ENCODE measurements at regions not wholly inside any gene's neighbourhood (a gene's known extent, or its start where the extent isn't known, plus 50 kb on each side); places are given as distances from the start of the nearest gene placed in this dataset.
"Not testable (repeated sequence)": the region's sequence is repeated elsewhere in the genome, so short reads cannot be mapped to it uniquely, and the experiment has no call there.

GRCh38 chr5:77867194-77867691 lies 91.1 kb upstream of the TBCA start:
- ATAC-seq = no peak
- WGBS = 26% methylated on average over 2 of the region's 2 CpGs
- intact Hi-C loops (cut with DNase I) = no loop called here

DNA sequence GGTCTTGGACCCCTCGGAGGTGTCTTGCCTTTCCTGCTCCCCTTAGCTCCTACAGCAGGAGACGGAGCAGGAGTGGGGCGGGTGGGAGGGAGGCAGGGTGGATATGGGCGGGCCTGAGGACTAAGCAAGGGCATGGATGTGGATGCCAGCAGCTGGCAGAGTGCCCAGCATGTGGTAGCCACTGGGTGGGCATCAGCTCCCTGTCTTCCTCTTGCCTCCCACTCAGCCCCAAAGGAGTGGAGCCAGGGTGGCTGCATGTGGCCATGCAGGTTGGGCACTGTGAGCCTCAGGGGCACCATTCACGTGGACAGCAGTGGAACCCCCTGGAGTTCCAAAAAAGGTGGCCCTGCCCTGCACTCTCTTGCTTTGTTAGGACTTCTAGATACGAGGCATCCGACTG lies 90.1 kb upstream of the TBCA start:
- no peak overlapping the region for H3K4me3 ChIP-seq (ENCODE audit: low read length)
- ATAC-seq (no peak), DNase-seq (no peak)
- no peaks in the 10 kb centered on the region for H3K9me3 ChIP-seq (ENCODE audit: control insufficient read depth, low read length)
- WGBS = 82% methylated on average over 7 of the region's 7 CpGs
- no peaks in the 10 kb centered on the region for H3K4me1 ChIP-seq (ENCODE audit: control insufficient read depth, insufficient read depth, low read length)
- intact Hi-C loops (cut with DNase I) = no loop called here
- no peaks in the 10 kb centered on the region for H3K27me3 ChIP-seq (ENCODE audit: control insufficient read depth, insufficient read depth)
- no peak overlapping the region for H3K27ac ChIP-seq (ENCODE audit: low read length)

More at GRCh38 chr5:77867194-77867691, 91.1 kb upstream of the TBCA start:
- Histone ChIP-seq H3K9me3 (ENCODE audit: control insufficient read depth, low read length) (no peaks in the 10 kb centered on the region), H3K27ac (ENCODE audit: low read length) (no peak overlapping the region), H3K4me1 (ENCODE audit: control insufficient read depth, insufficient read depth, low read length) (no peaks in the 10 kb centered on the region), H3K4me3 (ENCODE audit: low read length) (no peak overlapping the region), H3K27me3 (ENCODE audit: control insufficient read depth, insufficient read depth) (no peaks in the 10 kb centered on the region)
- no peak for DNase-seq

GRCh38 chr5:77864997-77865396 lies 88.9 kb upstream of the TBCA start:
- Histone ChIP-seq H3K4me3 (ENCODE audit: low read length) (no peak overlapping the region), H3K9me3 (ENCODE audit: control insufficient read depth, low read length) (no peaks in the 10 kb centered on the region), H3K27ac (ENCODE audit: low read length) (no peak overlapping the region), H3K4me1 (ENCODE audit: control insufficient read depth, insufficient read depth, low read length) (no peaks in the 10 kb centered on the region), H3K27me3 (ENCODE audit: control insufficient read depth, insufficient read depth) (no peaks in the 10 kb centered on the region)
- ATAC-seq = no peak
- 44% methylated on average over 8 of the region's 8 CpGs for WGBS
- intact Hi-C loops (cut with DNase I) = no loop called here
- no peak for DNase-seq

DNA sequence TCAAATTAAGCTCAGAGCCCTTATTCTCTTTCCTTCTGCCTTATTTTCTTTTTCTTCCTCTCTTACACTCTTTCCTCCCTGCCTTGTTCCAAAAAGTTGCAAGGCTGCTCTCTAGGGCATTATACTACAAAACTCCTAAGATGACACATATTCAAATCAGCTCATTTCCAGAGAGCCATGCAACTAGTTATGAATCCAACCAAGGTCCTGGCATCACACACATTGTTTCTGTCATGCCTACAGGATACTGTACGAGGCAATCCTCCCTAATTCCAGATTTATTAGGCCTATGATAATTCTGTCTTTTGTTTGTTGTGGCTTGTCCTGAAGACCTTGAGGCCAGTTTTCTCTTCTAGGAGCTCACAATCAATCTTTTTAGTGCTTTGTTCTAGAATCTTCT lies 87.0 kb upstream of the TBCA start:
- 53% methylated on average over 1 of the region's 1 CpG for WGBS
- DNase-seq (no peak), ATAC-seq (no peak)
- Histone ChIP-seq H3K9me3 (ENCODE audit: control insufficient read depth, low read length) (no peaks in the 10 kb centered on the region), H3K4me1 (ENCODE audit: control insufficient read depth, insufficient read depth, low read length) (no peaks in the 10 kb centered on the region), H3K27ac (ENCODE audit: low read length) (no peak overlapping the region), H3K27me3 (ENCODE audit: control insufficient read depth, insufficient read depth) (no peaks in the 10 kb centered on the region), H3K4me3 (ENCODE audit: low read length) (no peak overlapping the region)
- intact Hi-C loops (cut with DNase I) = no loop called here

GRCh38 chr5:77861576-77861975 lies 85.4 kb upstream of the TBCA start:
- no peak for ATAC-seq
- 94% methylated on average over 1 of the region's 1 CpG for WGBS
- intact Hi-C loops (cut with DNase I) = no loop called here

DNA sequence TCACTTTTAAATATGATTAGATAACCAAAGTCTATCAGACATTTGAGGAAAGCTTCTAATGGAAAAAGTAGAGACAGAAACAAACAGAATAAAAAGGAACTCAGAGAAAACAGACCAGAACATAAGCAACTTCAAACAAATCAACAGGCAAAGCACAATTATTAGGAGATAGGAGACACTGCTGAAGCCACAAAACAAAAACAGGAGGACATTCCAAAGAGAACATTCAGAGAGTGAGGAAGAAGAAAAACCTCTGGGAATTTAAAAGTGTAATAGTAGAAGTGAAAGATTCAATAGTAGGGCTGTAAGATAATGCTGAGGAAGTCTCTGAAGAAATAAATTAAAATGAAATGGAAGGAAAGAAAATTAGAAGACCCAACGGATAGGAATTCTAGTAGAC lies 83.2 kb upstream of the TBCA start:
- Histone ChIP-seq H3K4me1 (ENCODE audit: control insufficient read depth, insufficient read depth, low read length) (no peaks in the 10 kb centered on the region), H3K27ac (ENCODE audit: low read length) (no peak overlapping the region), H3K4me3 (ENCODE audit: low read length) (no peak overlapping the region), H3K9me3 (ENCODE audit: control insufficient read depth, low read length) (no peaks in the 10 kb centered on the region), H3K27me3 (ENCODE audit: control insufficient read depth, insufficient read depth) (no peaks in the 10 kb centered on the region)
- ATAC-seq = no peak
- WGBS = 75% methylated on average over 1 of the region's 1 CpG
- DNase-seq = no peak
- intact Hi-C loops (cut with DNase I) = no loop called here

More at GRCh38 chr5:77861576-77861975, 85.4 kb upstream of the TBCA start:
- Histone ChIP-seq H3K4me3 (ENCODE audit: low read length) (no peak overlapping the region), H3K27ac (ENCODE audit: low read length) (no peak overlapping the region), H3K4me1 (ENCODE audit: control insufficient read depth, insufficient read depth, low read length) (no peaks in the 10 kb centered on the region), H3K27me3 (ENCODE audit: control insufficient read depth, insufficient read depth) (no peaks in the 10 kb centered on the region), H3K9me3 (ENCODE audit: control insufficient read depth, low read length) (no peaks in the 10 kb centered on the region)
- no peak for DNase-seq

- not testable (repeated sequence) for H3K27me3 ChIP-seq (ENCODE audit: control insufficient read depth, insufficient read depth)
- 94% methylated on average over 9 of the region's 9 CpGs for WGBS
Observed at GRCh38 chr5:77858678-77859077, 82.5 kb upstream of the TBCA start.

DNA sequence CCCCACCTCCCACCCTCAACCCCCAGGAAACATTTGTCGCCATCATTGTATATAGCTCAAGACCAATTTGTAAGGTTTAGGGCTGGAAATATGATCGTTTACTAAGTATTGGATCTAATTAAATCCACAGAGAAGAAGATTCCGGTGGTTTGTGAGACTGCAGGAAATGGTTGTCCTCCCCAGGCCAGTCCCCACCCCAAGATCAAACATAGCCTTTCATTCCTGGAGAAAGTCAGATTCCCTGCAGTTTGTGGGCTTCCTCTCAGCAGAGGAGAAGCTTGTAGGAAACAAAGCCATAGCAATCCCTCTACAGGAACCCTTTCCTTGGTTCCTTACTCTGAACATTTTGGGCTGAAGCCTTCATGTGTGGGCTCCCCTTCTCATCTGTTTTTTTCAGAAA lies 79.2 kb upstream of the TBCA start:
- H3K27ac ChIP-seq (ENCODE audit: low read length) = no peak overlapping the region
- intact Hi-C loops (cut with DNase I) = no loop called here
- WGBS = 80% methylated on average over 3 of the region's 3 CpGs
- no peak overlapping the region for H3K4me3 ChIP-seq (ENCODE audit: low read length)
- H3K4me1 ChIP-seq (ENCODE audit: control insufficient read depth, insufficient read depth, low read length) = peaks cover 1% of the 10 kb centered on the region
- no peak for ATAC-seq
- H3K9me3 ChIP-seq (ENCODE audit: control insufficient read depth, low read length) = no peaks in the 10 kb centered on the region
- DNase-seq = no peak
- no peaks in the 10 kb centered on the region for H3K27me3 ChIP-seq (ENCODE audit: control insufficient read depth, insufficient read depth)

More at GRCh38 chr5:77858678-77859077, 82.5 kb upstream of the TBCA start:
- H3K27ac ChIP-seq (ENCODE audit: low read length); intact Hi-C loops (cut with DNase I); DNase-seq; H3K4me3 ChIP-seq (ENCODE audit: low read length); H3K9me3 ChIP-seq (ENCODE audit: control insufficient read depth, low read length); ATAC-seq; H3K4me1 ChIP-seq (ENCODE audit: control insufficient read depth, insufficient read depth, low read length): not testable (repeated sequence)

- H3K4me1 ChIP-seq (ENCODE audit: control insufficient read depth, insufficient read depth, low read length) = peaks cover 1% of the 10 kb centered on the region
- WGBS = 24% methylated on average over 2 of the region's 2 CpGs
- DNase-seq (no peak), ATAC-seq (no peak)
- H3K4me3 ChIP-seq (ENCODE audit: low read length) = no peak overlapping the region
- H3K27me3 ChIP-seq (ENCODE audit: control insufficient read depth, insufficient read depth) = no peaks in the 10 kb centered on the region
- no peaks in the 10 kb centered on the region for H3K9me3 ChIP-seq (ENCODE audit: control insufficient read depth, low read length)
- H3K27ac ChIP-seq (ENCODE audit: low read length) = no peak overlapping the region
- intact Hi-C loops (cut with DNase I) = no loop called here
Observed at GRCh38 chr5:77853353-77853907, 77.3 kb upstream of the TBCA start.

DNA sequence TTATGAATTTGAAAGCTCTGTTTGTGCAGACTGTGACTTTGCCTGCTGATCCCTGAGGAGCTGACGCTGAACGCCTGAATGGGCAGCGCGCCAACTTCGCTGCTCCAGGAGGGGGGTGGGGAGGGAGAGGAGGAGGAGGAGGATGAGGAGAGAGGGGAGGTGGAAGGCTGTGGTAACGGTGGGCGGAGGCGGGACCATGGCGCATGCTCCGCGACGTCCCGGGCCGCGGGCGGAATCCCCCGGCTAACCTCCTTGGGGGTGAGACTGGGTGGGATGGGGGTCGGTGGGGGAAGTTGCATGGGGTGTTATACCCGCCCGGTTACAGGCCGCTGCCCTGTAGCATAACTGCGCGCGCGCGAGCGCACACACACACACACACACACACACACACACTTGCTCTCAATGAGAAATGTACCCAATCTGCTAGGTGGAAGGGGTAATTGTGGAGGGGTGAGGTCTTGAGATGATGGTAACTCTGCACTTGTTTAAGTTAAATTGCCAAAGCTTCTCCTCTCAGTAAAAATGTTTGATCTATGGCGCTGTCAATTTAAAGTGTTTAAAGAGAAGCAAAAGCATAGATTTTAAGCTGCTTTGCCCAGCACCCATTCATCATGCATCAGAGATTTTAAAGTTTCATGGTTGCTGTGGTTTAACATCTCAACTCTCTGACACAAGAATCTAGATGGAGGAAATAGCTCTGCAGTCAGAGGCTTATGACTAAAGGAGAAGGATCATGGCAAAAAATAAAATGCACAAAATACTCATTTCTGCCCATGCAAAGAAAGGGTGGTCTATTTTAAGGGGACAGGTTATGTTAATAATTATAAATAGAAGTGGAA lies 76.6 kb upstream of the TBCA start:
- DNase-seq (peak; percentile 70 to 92 (median 83)), ATAC-seq (peak; percentile 80 to 86)
- 2% methylated on average over 28 of the region's 28 CpGs for WGBS
- Histone ChIP-seq H3K27me3 (ENCODE audit: control insufficient read depth, insufficient read depth) (no peaks in the 10 kb centered on the region), H3K9me3 (ENCODE audit: control insufficient read depth, low read length) (no peaks in the 10 kb centered on the region), H3K4me3 (ENCODE audit: low read length) (peak overlapping the region; percentile 86), H3K27ac (ENCODE audit: low read length) (no peak overlapping the region), H3K4me1 (ENCODE audit: control insufficient read depth, insufficient read depth, low read length) (peaks cover 1% of the 10 kb centered on the region)
- intact Hi-C loops (cut with DNase I) = no loop called here

- peak overlapping the region; percentile 86 for H3K4me3 ChIP-seq (ENCODE audit: low read length)
- intact Hi-C loops (cut with DNase I) = no loop called here
- no peaks in the 10 kb centered on the region for H3K27me3 ChIP-seq (ENCODE audit: control insufficient read depth, insufficient read depth)
- no peak overlapping the region for H3K27ac ChIP-seq (ENCODE audit: low read length)
- DNase-seq (no peak), ATAC-seq (no peak)
- 1% methylated on average over 13 of the region's 13 CpGs for WGBS
- no peaks in the 10 kb centered on the region for H3K9me3 ChIP-seq (ENCODE audit: control insufficient read depth, low read length)
- H3K4me1 ChIP-seq (ENCODE audit: control insufficient read depth, insufficient read depth, low read length) = peaks cover 1% of the 10 kb centered on the region
Observed at GRCh38 chr5:77852068-77852513, 76.0 kb upstream of the TBCA start.
